Chondrocyte (in vitro differentiated cells): ENCODE measurements at regions not wholly inside any gene's neighbourhood (a gene's known extent, or its start where the extent isn't known, plus 50 kb on each side); places are given as distances from the start of the nearest gene placed in this dataset.

ENCODE experiments used
- DNase-seq: peaks from one replicate; pipeline ENCODE4 v3.0.0; 2021; ENCODE audit warnings: mixed read lengths, low spot score
- H3K27ac Mint-ChIP-seq: one replicate; pipeline ENCODE4 v1.8.0; 2021; ENCODE audit warnings: mild to moderate bottlenecking, moderate library complexity, mixed read lengths; ENCODE audit not compliant: unreplicated experiment
- H3K27me3 Mint-ChIP-seq: 2 replicates; pipeline ENCODE4 v1.8.0; 2021; ENCODE audit warnings: low read depth, mixed read lengths
- H3K36me3 Mint-ChIP-seq: 2 replicates; pipeline ENCODE4 v1.8.0; 2021; ENCODE audit warnings: low read depth, mixed read lengths
- H3K4me1 Mint-ChIP-seq: 2 replicates; pipeline ENCODE4 v1.8.0; 2021; ENCODE audit warnings: low read depth, mild to moderate bottlenecking, mixed read lengths
- H3K4me3 Mint-ChIP-seq: one replicate; pipeline ENCODE4 v1.8.0; 2021; ENCODE audit warnings: mild to moderate bottlenecking, moderate library complexity, mixed read lengths; ENCODE audit not compliant: unreplicated experiment
- H3K9me3 Mint-ChIP-seq: 2 replicates; pipeline ENCODE4 v1.8.0; 2021; ENCODE audit warnings: low read depth, mixed read lengths
- TF ChIP-seq, protein P1 (sequence below): fragments of 200-600 bp; sonication (generic); IDR thresholded peaks from 2 replicates; pipeline ENCODE4 v1.5.0; 2021; ENCODE audit warnings: antibody characterized with exemption, mild to moderate bottlenecking, moderate library complexity

DNA sequence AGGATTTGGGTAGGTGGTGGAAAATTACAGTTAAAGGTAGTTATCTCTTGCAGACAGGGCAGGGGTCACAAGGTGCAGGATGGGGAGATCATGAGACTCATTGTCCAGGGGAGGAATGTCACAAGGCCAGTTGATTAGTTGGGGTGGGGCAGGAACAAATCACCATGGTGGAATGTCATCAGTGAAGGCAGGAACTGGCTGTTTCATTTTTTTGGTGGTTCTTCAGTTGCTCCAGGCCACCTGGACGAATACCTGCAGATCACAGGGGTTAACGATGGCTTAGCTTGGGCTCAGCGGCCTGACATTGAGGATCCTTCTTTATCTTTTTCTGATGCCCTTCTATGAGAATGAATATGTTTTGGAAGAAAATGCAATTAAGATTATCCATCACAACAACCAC, 87.1 kb downstream of the KPNA2 start:
- TF ChIP-seq, protein P1, sequence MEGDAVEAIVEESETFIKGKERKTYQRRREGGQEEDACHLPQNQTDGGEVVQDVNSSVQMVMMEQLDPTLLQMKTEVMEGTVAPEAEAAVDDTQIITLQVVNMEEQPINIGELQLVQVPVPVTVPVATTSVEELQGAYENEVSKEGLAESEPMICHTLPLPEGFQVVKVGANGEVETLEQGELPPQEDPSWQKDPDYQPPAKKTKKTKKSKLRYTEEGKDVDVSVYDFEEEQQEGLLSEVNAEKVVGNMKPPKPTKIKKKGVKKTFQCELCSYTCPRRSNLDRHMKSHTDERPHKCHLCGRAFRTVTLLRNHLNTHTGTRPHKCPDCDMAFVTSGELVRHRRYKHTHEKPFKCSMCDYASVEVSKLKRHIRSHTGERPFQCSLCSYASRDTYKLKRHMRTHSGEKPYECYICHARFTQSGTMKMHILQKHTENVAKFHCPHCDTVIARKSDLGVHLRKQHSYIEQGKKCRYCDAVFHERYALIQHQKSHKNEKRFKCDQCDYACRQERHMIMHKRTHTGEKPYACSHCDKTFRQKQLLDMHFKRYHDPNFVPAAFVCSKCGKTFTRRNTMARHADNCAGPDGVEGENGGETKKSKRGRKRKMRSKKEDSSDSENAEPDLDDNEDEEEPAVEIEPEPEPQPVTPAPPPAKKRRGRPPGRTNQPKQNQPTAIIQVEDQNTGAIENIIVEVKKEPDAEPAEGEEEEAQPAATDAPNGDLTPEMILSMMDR = no peak
- H3K4me3 Mint-ChIP-seq = no peak overlapping the region
- no peaks in the 10 kb centered on the region for H3K27me3 Mint-ChIP-seq
- H3K9me3 Mint-ChIP-seq = no peaks in the 10 kb centered on the region
- H3K36me3 Mint-ChIP-seq = peaks cover 33% of the 10 kb centered on the region
- no peak for DNase-seq
- no peaks in the 10 kb centered on the region for H3K4me1 Mint-ChIP-seq
- H3K27ac Mint-ChIP-seq = no peak overlapping the region

DNA sequence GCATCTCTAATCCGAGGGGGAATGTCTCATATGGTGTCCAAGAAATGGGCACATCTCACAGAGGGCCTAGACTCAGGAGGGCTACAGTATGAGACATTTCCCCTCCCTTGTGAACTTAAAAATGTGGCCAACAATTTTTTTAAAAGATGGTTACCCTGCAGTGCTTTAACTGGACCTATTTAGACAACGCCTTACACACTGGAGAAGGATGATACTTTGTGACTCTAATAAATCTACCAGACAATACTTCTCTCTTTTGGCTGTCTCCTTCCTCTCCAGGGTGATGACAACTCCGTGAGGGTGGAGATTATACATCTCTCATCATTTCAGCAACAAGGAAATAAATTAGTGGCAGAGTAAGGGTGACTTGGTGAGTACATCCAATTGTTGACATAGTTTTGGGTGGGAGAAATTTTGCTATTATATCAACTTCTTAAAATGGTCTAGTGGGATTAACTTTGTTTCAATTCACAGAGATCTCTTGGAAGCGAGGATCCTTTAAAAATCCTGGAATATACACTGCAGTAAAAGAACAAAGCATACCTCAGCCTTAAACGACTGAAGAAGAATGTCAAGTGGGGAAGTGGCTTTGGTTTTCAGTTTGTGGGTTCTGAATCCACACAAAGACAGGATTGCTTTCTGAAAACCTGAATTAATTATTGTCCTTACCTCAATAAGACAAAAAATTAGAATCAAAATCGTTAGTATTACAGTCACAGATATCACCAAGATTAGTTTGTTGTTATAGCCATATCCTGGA, 89.8 kb downstream of the KPNA2 start:
- no peak for DNase-seq
- Mint-ChIP-seq H3K36me3 (peaks cover 20% of the 10 kb centered on the region), H3K27me3 (no peaks in the 10 kb centered on the region), H3K4me1 (peaks cover 3% of the 10 kb centered on the region), H3K9me3 (no peaks in the 10 kb centered on the region), H3K4me3 (no peak overlapping the region), H3K27ac (no peak overlapping the region)
- TF ChIP-seq, protein P1 = no peak

DNA sequence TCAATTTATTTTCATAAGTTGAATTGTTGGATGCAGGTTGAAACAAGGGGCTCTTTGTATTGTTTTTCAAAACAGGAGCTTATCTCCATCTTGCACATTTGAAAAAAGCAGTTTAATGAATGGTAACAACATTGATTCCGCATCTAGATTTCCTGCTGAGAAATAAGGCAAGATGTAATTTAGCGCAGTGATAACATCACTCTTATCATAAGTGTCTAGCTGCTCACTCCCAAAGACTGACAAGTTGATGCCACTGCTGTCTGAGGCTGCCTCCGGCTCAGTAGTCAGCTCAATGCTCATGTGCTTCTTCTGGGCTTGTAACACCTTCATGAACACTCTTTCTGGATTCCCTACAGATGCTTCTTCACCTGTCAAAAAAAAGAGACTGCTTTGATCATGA, 92.4 kb downstream of the KPNA2 start:
- Mint-ChIP-seq H3K27me3 (no peaks in the 10 kb centered on the region), H3K9me3 (no peaks in the 10 kb centered on the region), H3K4me1 (peaks cover 3% of the 10 kb centered on the region), H3K4me3 (no peak overlapping the region), H3K27ac (no peak overlapping the region), H3K36me3 (peaks cover 19% of the 10 kb centered on the region)
- TF ChIP-seq, protein P1 = no peak
- DNase-seq = no peak

DNA sequence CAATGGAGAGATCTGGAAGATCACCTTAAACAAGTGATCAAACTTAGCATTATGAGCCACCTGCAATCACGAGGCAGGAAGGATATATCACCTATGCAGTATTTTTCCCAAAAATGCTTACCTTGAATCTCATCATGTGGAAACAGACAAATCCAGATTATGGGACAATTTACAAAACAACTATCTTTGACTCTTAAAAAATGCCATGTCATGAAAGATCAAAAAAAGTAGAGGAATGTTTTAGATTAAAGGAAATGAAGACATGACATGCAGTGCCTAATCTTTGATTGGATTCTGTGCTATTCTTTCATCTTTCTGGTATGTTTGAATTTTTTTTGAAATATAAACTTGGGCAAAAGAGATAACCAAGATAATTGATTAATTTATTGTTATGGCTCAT, 95.9 kb downstream of the KPNA2 start:
- Mint-ChIP-seq H3K9me3 (no peaks in the 10 kb centered on the region), H3K27ac (no peak overlapping the region), H3K4me3 (no peak overlapping the region), H3K36me3 (peaks cover 15% of the 10 kb centered on the region), H3K4me1 (peaks cover 3% of the 10 kb centered on the region), H3K27me3 (no peaks in the 10 kb centered on the region)
- no peak for DNase-seq
- TF ChIP-seq, protein P1 = no peak

DNA sequence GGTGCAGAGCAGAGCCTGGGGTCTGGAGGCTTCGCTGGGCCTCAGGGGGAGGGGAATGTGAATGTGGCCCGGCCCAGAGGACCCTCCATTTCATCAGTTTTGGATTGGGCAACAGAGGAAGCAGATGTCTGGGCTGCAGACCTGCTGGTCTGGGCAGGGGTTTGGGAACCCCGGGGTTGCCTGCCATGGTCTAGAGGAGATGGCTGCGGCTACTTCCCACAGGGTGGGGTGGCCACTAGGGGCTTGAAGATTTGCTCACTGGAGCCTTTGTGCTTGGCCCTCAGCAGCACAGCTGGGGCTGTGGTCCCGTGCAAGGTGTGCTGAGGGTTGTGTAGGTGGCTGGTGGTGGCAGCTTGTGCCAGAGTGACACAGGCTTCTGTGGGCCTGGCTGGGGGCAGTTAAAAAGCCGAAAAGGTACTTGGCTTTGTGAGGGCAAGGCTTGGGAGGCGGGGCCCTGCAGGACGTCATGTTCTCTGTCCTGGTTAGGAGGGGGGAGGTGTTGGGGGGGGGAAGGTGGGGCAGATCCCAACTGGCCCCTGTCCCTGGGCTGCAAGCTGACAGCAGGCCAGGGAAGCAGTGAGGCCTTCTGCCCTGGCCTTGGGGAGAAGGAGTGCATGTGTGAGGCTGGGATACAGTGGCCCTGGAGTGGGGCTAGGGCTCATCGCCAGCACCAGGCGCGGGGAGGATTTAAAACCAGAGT, 98.0 kb downstream of the KPNA2 start:
- peaks cover 3% of the 10 kb centered on the region for H3K4me1 Mint-ChIP-seq
- TF ChIP-seq, protein P1 = no peak
- no peak overlapping the region for H3K4me3 Mint-ChIP-seq
- no peak for DNase-seq
- no peak overlapping the region for H3K27ac Mint-ChIP-seq
- H3K9me3 Mint-ChIP-seq = no peaks in the 10 kb centered on the region
- peaks cover 8% of the 10 kb centered on the region for H3K36me3 Mint-ChIP-seq
- no peaks in the 10 kb centered on the region for H3K27me3 Mint-ChIP-seq
